IPS-18a (cell line): ENCODE measurements at regions not wholly inside any gene's neighbourhood (a gene's known extent, or its start where the extent isn't known, plus 50 kb on each side); places are given as distances from the start of the nearest gene placed in this dataset.

ENCODE experiments used
- H3K27ac ChIP-seq: one replicate; pipeline ENCODE4 v1.5.1; 2013; ENCODE audit warnings: low read length
- H3K27me3 ChIP-seq: one replicate; pipeline ENCODE4 v1.6.1; 2013; ENCODE audit warnings: mild to moderate bottlenecking, low read length; ENCODE audit not compliant: control insufficient read depth, insufficient read depth
- H3K36me3 ChIP-seq: one replicate; pipeline ENCODE4 v1.6.1; 2013; ENCODE audit warnings: low read depth, low read length; ENCODE audit not compliant: control insufficient read depth
- H3K4me1 ChIP-seq: one replicate; pipeline ENCODE4 v1.6.1; 2013; ENCODE audit warnings: low read depth, low read length; ENCODE audit not compliant: control insufficient read depth
- H3K4me3 ChIP-seq: one replicate; pipeline ENCODE4 v1.5.1; 2013; ENCODE audit warnings: low read length
- H3K9ac ChIP-seq: one replicate; pipeline ENCODE4 v1.6.1; 2013; ENCODE audit warnings: mild to moderate bottlenecking, low read length, moderate library complexity
- H3K9me3 ChIP-seq: one replicate; pipeline ENCODE4 v1.6.1; 2013; ENCODE audit warnings: low read depth, low read length; ENCODE audit not compliant: control insufficient read depth

- no peaks in the 10 kb centered on the region for H3K27me3 ChIP-seq
- H3K9me3 ChIP-seq, result peaks cover 7% of the 10 kb centered on the region
- H3K4me3 ChIP-seq, result no peak overlapping the region
- no peaks in the 10 kb centered on the region for H3K36me3 ChIP-seq
- H3K9ac ChIP-seq, result no peak overlapping the region
- H3K27ac ChIP-seq, result no peak overlapping the region
- H3K4me1 ChIP-seq, result peaks cover 6% of the 10 kb centered on the region
These were observed 337.2 kb upstream of the B3GAT1 start for GRCh38 chr11:134749040-134749839.

GRCh38 chr11:134746609-134747008 is 334.6 kb upstream of the B3GAT1 start:
- H3K9ac ChIP-seq, result no peak overlapping the region
- no peak overlapping the region for H3K27ac ChIP-seq
- H3K36me3 ChIP-seq, result no peaks in the 10 kb centered on the region
- peaks cover 6% of the 10 kb centered on the region for H3K4me1 ChIP-seq
- no peak overlapping the region for H3K4me3 ChIP-seq
- H3K27me3 ChIP-seq, result no peaks in the 10 kb centered on the region
- peaks cover 7% of the 10 kb centered on the region for H3K9me3 ChIP-seq

- peaks cover 6% of the 10 kb centered on the region for H3K4me1 ChIP-seq
These were observed 333.4 kb upstream of the B3GAT1 start for GRCh38 chr11:134745456-134745855.

GRCh38 chr11:134743820-134744195 is 331.8 kb upstream of the B3GAT1 start:
- peaks cover 7% of the 10 kb centered on the region for H3K9me3 ChIP-seq
- H3K4me1 ChIP-seq, result no peaks in the 10 kb centered on the region
- H3K27ac ChIP-seq, result no peak overlapping the region
- H3K9ac ChIP-seq, result no peak overlapping the region
- H3K36me3 ChIP-seq, result no peaks in the 10 kb centered on the region
- no peaks in the 10 kb centered on the region for H3K27me3 ChIP-seq
- H3K4me3 ChIP-seq, result no peak overlapping the region

More at GRCh38 chr11:134745456-134745855, 333.4 kb upstream of the B3GAT1 start:
- Histone ChIP-seq H3K27ac (no peak overlapping the region), H3K36me3 (no peaks in the 10 kb centered on the region), H3K9me3 (peaks cover 7% of the 10 kb centered on the region), H3K9ac (no peak overlapping the region), H3K27me3 (no peaks in the 10 kb centered on the region), H3K4me3 (no peak overlapping the region)

- Histone ChIP-seq H3K36me3 (no peaks in the 10 kb centered on the region), H3K27me3 (no peaks in the 10 kb centered on the region), H3K9ac (no peak overlapping the region), H3K4me3 (no peak overlapping the region), H3K4me1 (no peaks in the 10 kb centered on the region), H3K27ac (no peak overlapping the region), H3K9me3 (peaks cover 3% of the 10 kb centered on the region)
These were observed 331.1 kb upstream of the B3GAT1 start for GRCh38 chr11:134742956-134743819.

- H3K27me3 ChIP-seq, result no peaks in the 10 kb centered on the region
- no peak overlapping the region for H3K4me3 ChIP-seq
- H3K9ac ChIP-seq, result no peak overlapping the region
- no peaks in the 10 kb centered on the region for H3K9me3 ChIP-seq
- no peaks in the 10 kb centered on the region for H3K36me3 ChIP-seq
- H3K27ac ChIP-seq, result no peak overlapping the region
- no peaks in the 10 kb centered on the region for H3K4me1 ChIP-seq
These were observed 330.2 kb upstream of the B3GAT1 start for GRCh38 chr11:134742224-134742612.

GRCh38 chr11:134741453-134742223 is 329.6 kb upstream of the B3GAT1 start:
- no peaks in the 10 kb centered on the region for H3K9me3 ChIP-seq
- H3K27me3 ChIP-seq, result no peaks in the 10 kb centered on the region
- H3K9ac ChIP-seq, result no peak overlapping the region
- no peak overlapping the region for H3K27ac ChIP-seq
- no peaks in the 10 kb centered on the region for H3K36me3 ChIP-seq
- H3K4me3 ChIP-seq, result no peak overlapping the region
- no peaks in the 10 kb centered on the region for H3K4me1 ChIP-seq

GRCh38 chr11:134740590-134741261 is 328.7 kb upstream of the B3GAT1 start:
- Histone ChIP-seq H3K27ac (no peak overlapping the region), H3K9ac (no peak overlapping the region), H3K27me3 (no peaks in the 10 kb centered on the region), H3K4me3 (no peak overlapping the region), H3K4me1 (no peaks in the 10 kb centered on the region), H3K36me3 (no peaks in the 10 kb centered on the region), H3K9me3 (no peaks in the 10 kb centered on the region)

- Histone ChIP-seq H3K9me3 (no peaks in the 10 kb centered on the region), H3K4me3 (no peak overlapping the region), H3K4me1 (no peaks in the 10 kb centered on the region), H3K27me3 (no peaks in the 10 kb centered on the region), H3K9ac (no peak overlapping the region), H3K27ac (no peak overlapping the region), H3K36me3 (no peaks in the 10 kb centered on the region)
These were observed 327.1 kb upstream of the B3GAT1 start for GRCh38 chr11:134739136-134739535.

- no peaks in the 10 kb centered on the region for H3K36me3 ChIP-seq
- H3K9me3 ChIP-seq, result no peaks in the 10 kb centered on the region
- no peak overlapping the region for H3K4me3 ChIP-seq
- H3K4me1 ChIP-seq, result no peaks in the 10 kb centered on the region
- H3K27me3 ChIP-seq, result no peaks in the 10 kb centered on the region
- H3K9ac ChIP-seq, result no peak overlapping the region
- no peak overlapping the region for H3K27ac ChIP-seq
These were observed 326.5 kb upstream of the B3GAT1 start for GRCh38 chr11:134738581-134738980.
